Colonic mucosa (tissue), 4 donors: ENCODE measurements at regions not wholly inside any gene's neighbourhood (a gene's known extent, or its start where the extent isn't known, plus 50 kb on each side); places are given as distances from the start of the nearest gene placed in this dataset.

Source experiments
- DNase-seq: peaks from one replicate; pipeline ENCODE4 v3.0.0-alpha.2; 2020
- H3K27ac ChIP-seq: fragments of 200-600 bp; one replicate; pipeline ENCODE4 v1.8.0; 2021
- H3K27me3 ChIP-seq: fragments of 200-600 bp; one replicate; pipeline ENCODE4 v1.8.0; 2021
- H3K36me3 ChIP-seq: fragments of 200-600 bp; one replicate; pipeline ENCODE4 v1.8.0; 2021
- H3K4me1 ChIP-seq: fragments of 200-600 bp; one replicate; pipeline ENCODE4 v1.8.0; 2021; ENCODE audit warnings: mild to moderate bottlenecking
- H3K4me3 ChIP-seq: fragments of 200-600 bp; one replicate; pipeline ENCODE4 v1.8.0; 2021
- H3K9ac ChIP-seq, 2 donors: one replicate each; pipeline ENCODE4 v1.7.0; 2013; ENCODE audit warnings: control low read depth in 2 of 2, low read depth in 2 of 2, low read length in 2 of 2
- H3K9me3 ChIP-seq: fragments of 200-600 bp; one replicate; pipeline ENCODE4 v1.8.0; 2021
- intact Hi-C: fragments of 100-400 bp; cut with DNase I; formaldehyde crosslinking; loops from one replicate; pipeline ENCODE4 v1.14.1; 2022
- TF ChIP-seq, protein P1 (sequence below): fragments of 200-600 bp; IDR thresholded peaks from one replicate; pipeline ENCODE4 v1.8.0; 2022; ENCODE audit warnings: antibody characterized with exemption, mild to moderate bottlenecking
- donor health status: healthy.
- donor health status: DM: no; HTN: no; CAD: no.
- donor health status: DM: no; HTN: no; CAD: no.

DNA sequence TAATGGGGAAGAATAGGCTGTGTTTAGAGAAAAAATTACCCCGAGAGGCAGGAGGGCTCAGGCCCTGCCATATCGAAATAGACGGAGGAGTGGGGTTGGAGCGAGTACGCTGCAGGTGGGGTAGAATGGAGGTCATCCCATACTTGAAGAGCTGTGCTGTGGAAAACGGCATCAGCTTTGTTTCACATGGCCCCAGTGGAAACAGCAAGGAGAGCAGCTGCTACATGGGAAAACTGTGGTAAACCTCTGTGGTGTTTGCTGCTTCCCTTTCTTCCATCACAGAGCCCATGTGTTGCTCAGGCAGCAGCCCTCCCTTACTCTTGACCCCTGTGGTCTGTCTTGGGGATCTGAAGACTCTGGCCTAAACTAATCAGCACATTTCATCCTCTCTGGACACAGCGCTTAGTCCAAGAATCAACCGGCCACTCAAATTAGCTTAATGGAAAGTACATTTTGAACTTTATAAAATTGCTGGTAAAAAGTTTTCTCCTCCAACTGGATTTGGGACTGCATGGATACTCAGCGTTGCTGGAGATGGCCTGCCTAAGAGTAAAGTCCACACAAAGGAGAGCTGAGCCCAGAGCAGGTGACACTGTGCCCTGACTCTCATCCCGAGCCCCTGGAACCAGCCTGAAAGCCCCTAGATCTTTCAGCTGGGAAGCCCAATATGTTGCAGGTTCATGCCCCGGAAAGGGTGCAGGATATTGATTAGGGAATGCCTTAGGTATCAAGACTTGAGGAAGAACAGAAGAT lies 127.1 kb upstream of the GADD45A start:
- no peak overlapping the region for H3K9ac ChIP-seq
- no peak for DNase-seq
- intact Hi-C loops = no loop called here
- TF ChIP-seq, protein P1, sequence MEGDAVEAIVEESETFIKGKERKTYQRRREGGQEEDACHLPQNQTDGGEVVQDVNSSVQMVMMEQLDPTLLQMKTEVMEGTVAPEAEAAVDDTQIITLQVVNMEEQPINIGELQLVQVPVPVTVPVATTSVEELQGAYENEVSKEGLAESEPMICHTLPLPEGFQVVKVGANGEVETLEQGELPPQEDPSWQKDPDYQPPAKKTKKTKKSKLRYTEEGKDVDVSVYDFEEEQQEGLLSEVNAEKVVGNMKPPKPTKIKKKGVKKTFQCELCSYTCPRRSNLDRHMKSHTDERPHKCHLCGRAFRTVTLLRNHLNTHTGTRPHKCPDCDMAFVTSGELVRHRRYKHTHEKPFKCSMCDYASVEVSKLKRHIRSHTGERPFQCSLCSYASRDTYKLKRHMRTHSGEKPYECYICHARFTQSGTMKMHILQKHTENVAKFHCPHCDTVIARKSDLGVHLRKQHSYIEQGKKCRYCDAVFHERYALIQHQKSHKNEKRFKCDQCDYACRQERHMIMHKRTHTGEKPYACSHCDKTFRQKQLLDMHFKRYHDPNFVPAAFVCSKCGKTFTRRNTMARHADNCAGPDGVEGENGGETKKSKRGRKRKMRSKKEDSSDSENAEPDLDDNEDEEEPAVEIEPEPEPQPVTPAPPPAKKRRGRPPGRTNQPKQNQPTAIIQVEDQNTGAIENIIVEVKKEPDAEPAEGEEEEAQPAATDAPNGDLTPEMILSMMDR = no peak
- no peaks in the 10 kb centered on the region for H3K27me3 ChIP-seq
- H3K27ac ChIP-seq = no peak overlapping the region
- H3K9me3 ChIP-seq = no peaks in the 10 kb centered on the region
- no peaks in the 10 kb centered on the region for H3K4me1 ChIP-seq
- H3K36me3 ChIP-seq = no peaks in the 10 kb centered on the region
- H3K4me3 ChIP-seq = no peak overlapping the region

DNA sequence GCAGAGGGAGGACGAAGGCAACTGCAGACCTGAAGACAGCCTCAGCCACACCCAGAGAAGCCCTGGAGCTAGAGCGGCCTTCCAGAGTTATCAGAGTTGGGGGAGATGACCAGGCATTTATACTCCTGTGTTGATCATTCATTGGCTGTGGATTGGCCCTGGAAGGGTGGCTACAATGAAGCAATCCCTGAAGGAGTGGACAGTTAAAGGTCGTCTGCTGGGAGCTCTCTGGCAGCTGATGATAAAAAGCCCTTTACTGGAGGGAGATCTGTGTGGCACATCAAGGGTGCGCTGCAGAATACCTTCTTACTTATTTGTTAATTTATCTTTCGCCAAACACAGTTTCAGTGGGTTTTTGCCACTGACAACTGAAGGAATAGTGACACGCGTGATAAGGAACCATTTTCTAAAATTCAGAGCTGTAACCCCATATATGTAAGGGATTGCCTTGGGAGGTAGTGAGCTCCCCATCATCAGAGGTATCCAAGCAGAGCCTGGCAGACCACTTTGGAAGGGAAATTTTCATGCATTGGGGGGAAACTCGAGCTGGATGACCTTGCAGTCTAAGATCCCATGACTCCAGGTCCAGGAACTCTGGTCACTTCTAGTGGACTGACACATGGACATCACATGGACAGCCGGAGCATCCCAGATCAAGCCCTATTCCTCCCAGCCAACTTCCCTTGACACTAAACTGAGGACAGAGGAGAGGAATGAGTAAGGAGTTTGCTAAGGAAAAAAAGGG lies 126.4 kb upstream of the GADD45A start:
- Histone ChIP-seq H3K4me1 (no peaks in the 10 kb centered on the region), H3K27me3 (no peaks in the 10 kb centered on the region), H3K4me3 (no peak overlapping the region), H3K9me3 (no peaks in the 10 kb centered on the region), H3K27ac (no peak overlapping the region), H3K9ac (no peak overlapping the region), H3K36me3 (no peaks in the 10 kb centered on the region)
- intact Hi-C loops = no loop called here
- TF ChIP-seq, protein P1 = no peak
- DNase-seq = no peak

GRCh38 chr1:67559222-67559700 lies 125.7 kb upstream of the GADD45A start:
- intact Hi-C loops = no loop called here
- no peaks in the 10 kb centered on the region for H3K4me1 ChIP-seq
- H3K27ac ChIP-seq = no peak overlapping the region

GRCh38 chr1:67560580-67561255 lies 124.3 kb upstream of the GADD45A start:
- Histone ChIP-seq H3K36me3 (no peaks in the 10 kb centered on the region), H3K27ac (no peak overlapping the region), H3K9me3 (no peaks in the 10 kb centered on the region), H3K4me3 (no peak overlapping the region), H3K9ac (no peak overlapping the region), H3K27me3 (no peaks in the 10 kb centered on the region), H3K4me1 (no peaks in the 10 kb centered on the region)
- intact Hi-C loops = loop anchor here (5.0 to 10.0 kb wide), 2 partner anchors 124 to 202 kb away; partner anchors contain the start of gene GADD45A
- DNase-seq = no peak
- TF ChIP-seq, protein P1 = no peak

More at GRCh38 chr1:67559222-67559700, 125.7 kb upstream of the GADD45A start:
- H3K9ac ChIP-seq = no peak overlapping the region
- TF ChIP-seq, protein P1 = no peak
- H3K9me3 ChIP-seq = no peaks in the 10 kb centered on the region
- no peaks in the 10 kb centered on the region for H3K36me3 ChIP-seq
- no peaks in the 10 kb centered on the region for H3K27me3 ChIP-seq
- no peak for DNase-seq
- no peak overlapping the region for H3K4me3 ChIP-seq

DNA sequence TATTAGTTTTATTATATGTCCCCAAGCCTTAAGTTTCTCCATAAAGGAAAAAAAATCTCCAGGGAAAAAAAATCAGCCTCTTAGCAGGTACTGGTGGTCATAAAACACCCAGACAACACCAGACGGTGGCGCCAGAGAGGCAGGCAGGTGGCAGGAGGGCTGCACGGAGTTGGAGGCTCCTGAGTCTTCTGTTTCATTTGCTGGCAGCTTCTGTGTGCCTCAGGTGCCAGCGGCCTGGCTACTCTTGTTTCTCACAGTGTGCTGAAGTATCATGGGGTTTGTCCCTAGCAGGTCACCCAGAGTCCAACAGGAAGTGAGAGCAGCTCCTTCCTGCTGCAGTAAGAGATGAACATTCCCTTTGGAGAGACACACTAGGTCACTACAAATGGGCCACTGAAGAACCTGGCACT lies 123.3 kb upstream of the GADD45A start:
- no peaks in the 10 kb centered on the region for H3K9me3 ChIP-seq
- no peaks in the 10 kb centered on the region for H3K4me1 ChIP-seq
- H3K4me3 ChIP-seq = no peak overlapping the region
- intact Hi-C loops = loop anchor here (5.0 to 10.0 kb wide), 2 partner anchors 123 to 201 kb away; partner anchors contain the start of gene GADD45A
- peak; percentile 98 for DNase-seq
- H3K9ac ChIP-seq = peak overlapping the region in 1 of 2 donors; percentile 51
- H3K27ac ChIP-seq = no peak overlapping the region
- TF ChIP-seq, protein P1 = peak; percentile 74
- H3K36me3 ChIP-seq = no peaks in the 10 kb centered on the region
- H3K27me3 ChIP-seq = no peaks in the 10 kb centered on the region
